ENCODE measurements at regions not wholly inside any gene's neighbourhood (a gene's known extent, or its start where the extent isn't known, plus 50 kb on each side); places are given as distances from the start of the nearest gene placed in this dataset.

DNA sequence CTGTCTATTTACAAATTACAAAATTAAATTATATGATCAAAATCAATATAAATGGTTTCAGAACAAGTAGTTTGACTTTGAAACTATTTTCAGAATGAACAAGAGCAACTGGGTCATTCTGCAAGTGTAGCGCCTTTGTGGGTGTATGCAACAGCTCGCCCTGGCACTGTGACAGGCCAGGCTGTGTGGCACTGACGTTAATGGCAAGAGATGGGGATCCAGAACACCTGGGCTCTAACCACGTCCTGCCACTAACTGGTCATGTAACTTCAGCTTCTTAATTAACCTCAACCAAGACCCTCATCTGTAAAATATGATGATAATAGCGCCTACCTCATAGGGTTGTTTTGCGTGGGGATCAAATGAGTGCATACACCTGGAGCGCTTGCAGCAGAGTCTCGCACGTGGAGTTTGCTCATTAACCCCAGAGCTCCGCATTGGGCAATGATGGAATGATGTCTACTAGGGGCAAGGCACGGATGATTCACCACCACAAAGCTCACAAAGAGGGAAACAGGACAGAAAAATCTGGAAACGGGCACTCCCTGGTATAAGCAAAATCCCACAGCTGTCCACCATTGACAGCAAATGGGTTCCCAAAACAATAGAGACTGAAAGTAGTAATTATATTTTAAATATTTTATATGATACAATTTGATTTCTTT is 639.4 kb downstream of the SEMA5A start:
- Histone ChIP-seq H4K20me1 (ENCODE audit: insufficient read depth, poor library complexity, severe bottlenecking) (no peaks in the 10 kb centered on the region), H3K79me2 (no peaks in the 10 kb centered on the region), H2AFZ (no peak overlapping the region), H3K4me1 (ENCODE audit: insufficient read depth) (no peaks in the 10 kb centered on the region), H3K4me2 (no peak overlapping the region), H3K36me3 (replicated peaks; ENCODE audit: insufficient read depth, low read depth) (no peaks in the 10 kb centered on the region), H3K27ac (no peak overlapping the region), H3K4me3 (no peak overlapping the region), H3K9me3 (ENCODE audit: low read depth) (no peaks in the 10 kb centered on the region), H3K27me3 (no peaks in the 10 kb centered on the region), H3K9me2 (replicated peaks; ENCODE audit: insufficient read depth) (no peaks in the 10 kb centered on the region)
- no peak for DNase-seq (ENCODE audit: low spot score)
- TF ChIP-seq EZH2 (IDR thresholded peaks at IDR 0.05; ENCODE audit: borderline replicate concordance) (no peak), EZH2phosphoT487 (IDR thresholded peaks at IDR 0.05; ENCODE audit: low read depth, severe bottlenecking, unreplicated experiment) (no peak)
- TF ChIP-seq, protein P1, sequence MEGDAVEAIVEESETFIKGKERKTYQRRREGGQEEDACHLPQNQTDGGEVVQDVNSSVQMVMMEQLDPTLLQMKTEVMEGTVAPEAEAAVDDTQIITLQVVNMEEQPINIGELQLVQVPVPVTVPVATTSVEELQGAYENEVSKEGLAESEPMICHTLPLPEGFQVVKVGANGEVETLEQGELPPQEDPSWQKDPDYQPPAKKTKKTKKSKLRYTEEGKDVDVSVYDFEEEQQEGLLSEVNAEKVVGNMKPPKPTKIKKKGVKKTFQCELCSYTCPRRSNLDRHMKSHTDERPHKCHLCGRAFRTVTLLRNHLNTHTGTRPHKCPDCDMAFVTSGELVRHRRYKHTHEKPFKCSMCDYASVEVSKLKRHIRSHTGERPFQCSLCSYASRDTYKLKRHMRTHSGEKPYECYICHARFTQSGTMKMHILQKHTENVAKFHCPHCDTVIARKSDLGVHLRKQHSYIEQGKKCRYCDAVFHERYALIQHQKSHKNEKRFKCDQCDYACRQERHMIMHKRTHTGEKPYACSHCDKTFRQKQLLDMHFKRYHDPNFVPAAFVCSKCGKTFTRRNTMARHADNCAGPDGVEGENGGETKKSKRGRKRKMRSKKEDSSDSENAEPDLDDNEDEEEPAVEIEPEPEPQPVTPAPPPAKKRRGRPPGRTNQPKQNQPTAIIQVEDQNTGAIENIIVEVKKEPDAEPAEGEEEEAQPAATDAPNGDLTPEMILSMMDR (IDR thresholded peaks at IDR 0.05; ENCODE audit: poor library complexity): no peak
- WGBS (ENCODE audit: low lambda C conversion rate, missing lambda C conversion rate): 94% methylated on average over 12 of the region's 12 CpGs

DNA sequence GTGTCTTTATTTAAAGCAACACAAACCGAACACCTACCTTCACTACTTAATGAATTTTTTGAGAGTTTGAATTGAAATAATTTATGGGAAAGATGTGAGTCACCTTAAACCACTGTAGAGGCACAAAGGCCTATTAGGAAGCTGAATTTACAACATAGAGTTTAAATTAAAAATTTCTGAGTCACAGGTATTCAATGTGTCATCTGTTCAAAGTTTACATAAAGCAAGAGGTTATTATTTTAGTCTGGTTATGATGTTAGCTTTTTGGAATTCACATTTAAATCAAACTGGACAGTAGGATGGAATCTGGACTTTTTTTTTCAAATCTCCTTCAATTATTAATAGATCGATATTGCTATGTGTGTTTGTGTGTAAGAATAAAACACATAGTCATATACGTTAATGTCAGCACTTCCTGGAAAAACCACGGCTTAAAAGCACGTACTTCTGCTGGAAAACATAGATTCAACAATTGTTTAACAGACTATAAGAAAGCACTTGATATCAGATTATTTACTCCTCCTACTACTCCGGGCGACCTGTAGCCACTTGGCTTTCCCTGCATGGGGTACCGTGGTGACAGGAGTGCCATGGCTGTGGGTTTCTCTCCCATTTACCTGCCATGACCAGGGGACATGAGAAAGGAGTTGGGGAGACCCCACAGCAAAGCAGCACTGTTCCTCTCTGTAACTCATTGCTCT is 638.6 kb downstream of the SEMA5A start:
- Histone ChIP-seq H3K9me3 (ENCODE audit: low read depth) (no peaks in the 10 kb centered on the region), H3K79me2 (no peaks in the 10 kb centered on the region), H3K4me1 (ENCODE audit: insufficient read depth) (no peaks in the 10 kb centered on the region), H3K4me2 (no peak overlapping the region), H2AFZ (no peak overlapping the region), H3K4me3 (no peak overlapping the region), H3K36me3 (replicated peaks; ENCODE audit: insufficient read depth, low read depth) (no peaks in the 10 kb centered on the region), H3K27me3 (no peaks in the 10 kb centered on the region), H4K20me1 (ENCODE audit: insufficient read depth, poor library complexity, severe bottlenecking) (no peaks in the 10 kb centered on the region), H3K27ac (no peak overlapping the region), H3K9me2 (replicated peaks; ENCODE audit: insufficient read depth) (no peaks in the 10 kb centered on the region)
- DNase-seq (ENCODE audit: low spot score): no peak
- no peak for TF ChIP-seq EZH2phosphoT487 (IDR thresholded peaks at IDR 0.05; ENCODE audit: low read depth, severe bottlenecking, unreplicated experiment)
- TF ChIP-seq, protein P1 (IDR thresholded peaks at IDR 0.05; ENCODE audit: poor library complexity): no peak
- TF ChIP-seq EZH2 (IDR thresholded peaks at IDR 0.05; ENCODE audit: borderline replicate concordance): no peak
- 86% methylated on average over 8 of the region's 8 CpGs for WGBS (ENCODE audit: low lambda C conversion rate, missing lambda C conversion rate)

DNA sequence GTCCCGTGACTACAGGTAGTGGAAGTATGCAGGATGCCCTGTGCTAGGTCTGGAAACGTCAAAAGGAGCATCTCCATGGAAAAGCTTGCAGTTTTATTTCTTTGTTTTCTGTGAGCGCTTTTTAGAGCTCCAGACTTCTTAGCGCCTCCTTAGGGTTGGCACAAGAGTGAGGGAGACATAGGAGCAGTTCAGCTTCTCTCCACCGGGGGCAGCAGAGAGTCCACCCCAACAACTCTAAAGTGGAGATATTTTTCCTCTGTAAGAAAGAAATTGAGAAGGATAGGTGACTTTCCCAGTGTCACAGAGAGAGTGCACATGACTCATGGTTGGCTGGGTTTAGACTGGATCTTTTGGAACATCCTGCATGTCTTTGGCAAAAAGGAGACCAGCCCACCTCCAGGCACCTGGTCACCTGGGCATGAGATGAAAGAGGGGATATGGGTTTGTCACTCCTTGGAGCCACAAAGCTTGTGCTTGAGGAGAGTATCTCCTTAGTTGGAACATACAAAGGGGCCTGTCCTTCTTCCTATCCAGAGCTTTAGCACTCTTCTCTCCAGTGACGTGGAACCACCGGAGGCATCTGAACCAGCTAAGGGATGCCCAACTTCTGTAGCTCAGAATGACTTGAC is 637.7 kb downstream of the SEMA5A start:
- peak; percentile 62 for DNase-seq (ENCODE audit: low spot score)
- Histone ChIP-seq H3K27me3 (no peaks in the 10 kb centered on the region), H3K36me3 (replicated peaks; ENCODE audit: insufficient read depth, low read depth) (no peaks in the 10 kb centered on the region), H3K9me3 (ENCODE audit: low read depth) (no peaks in the 10 kb centered on the region), H3K9me2 (replicated peaks; ENCODE audit: insufficient read depth) (no peaks in the 10 kb centered on the region), H3K4me3 (no peak overlapping the region), H3K79me2 (no peaks in the 10 kb centered on the region), H4K20me1 (ENCODE audit: insufficient read depth, poor library complexity, severe bottlenecking) (no peaks in the 10 kb centered on the region), H3K4me2 (no peak overlapping the region), H2AFZ (no peak overlapping the region), H3K27ac (no peak overlapping the region), H3K4me1 (ENCODE audit: insufficient read depth) (no peaks in the 10 kb centered on the region)
- 48% methylated on average over 7 of the region's 7 CpGs for WGBS (ENCODE audit: low lambda C conversion rate, missing lambda C conversion rate)
- TF ChIP-seq, protein P1 (IDR thresholded peaks at IDR 0.05; ENCODE audit: poor library complexity): peak; percentile 66
- TF ChIP-seq EZH2 (IDR thresholded peaks at IDR 0.05; ENCODE audit: borderline replicate concordance): no peak
- no peak for TF ChIP-seq EZH2phosphoT487 (IDR thresholded peaks at IDR 0.05; ENCODE audit: low read depth, severe bottlenecking, unreplicated experiment)
